Astrocyte (in vitro differentiated cells and primary cell): ENCODE measurements at regions not wholly inside any gene's neighbourhood (a gene's known extent, or its start where the extent isn't known, plus 50 kb on each side); places are given as distances from the start of the nearest gene placed in this dataset.

Source experiments
- EZH2 ChIP-seq: IDR thresholded peaks from 2 replicates; pipeline ENCODE4 v1.6.1; 2012; ENCODE audit warnings: mild to moderate bottlenecking, low read length, inconsistent platforms; ENCODE audit not compliant: insufficient read depth
- TF ChIP-seq, protein P1 (sequence below): IDR thresholded peaks from 2 replicates; pipeline ENCODE4 v1.5.1; 2011; ENCODE audit warnings: low read depth, mild to moderate bottlenecking, inconsistent platforms, low read length, moderate library complexity; ENCODE audit not compliant: insufficient read depth

GRCh38 chr2:150174056-150174805 lies 313.2 kb downstream of the RND3 start:
- TF ChIP-seq, protein P1, sequence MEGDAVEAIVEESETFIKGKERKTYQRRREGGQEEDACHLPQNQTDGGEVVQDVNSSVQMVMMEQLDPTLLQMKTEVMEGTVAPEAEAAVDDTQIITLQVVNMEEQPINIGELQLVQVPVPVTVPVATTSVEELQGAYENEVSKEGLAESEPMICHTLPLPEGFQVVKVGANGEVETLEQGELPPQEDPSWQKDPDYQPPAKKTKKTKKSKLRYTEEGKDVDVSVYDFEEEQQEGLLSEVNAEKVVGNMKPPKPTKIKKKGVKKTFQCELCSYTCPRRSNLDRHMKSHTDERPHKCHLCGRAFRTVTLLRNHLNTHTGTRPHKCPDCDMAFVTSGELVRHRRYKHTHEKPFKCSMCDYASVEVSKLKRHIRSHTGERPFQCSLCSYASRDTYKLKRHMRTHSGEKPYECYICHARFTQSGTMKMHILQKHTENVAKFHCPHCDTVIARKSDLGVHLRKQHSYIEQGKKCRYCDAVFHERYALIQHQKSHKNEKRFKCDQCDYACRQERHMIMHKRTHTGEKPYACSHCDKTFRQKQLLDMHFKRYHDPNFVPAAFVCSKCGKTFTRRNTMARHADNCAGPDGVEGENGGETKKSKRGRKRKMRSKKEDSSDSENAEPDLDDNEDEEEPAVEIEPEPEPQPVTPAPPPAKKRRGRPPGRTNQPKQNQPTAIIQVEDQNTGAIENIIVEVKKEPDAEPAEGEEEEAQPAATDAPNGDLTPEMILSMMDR = no peak
- TF ChIP-seq EZH2 = no peak
